Duodenal mucosa (tissue), 2 donors: ENCODE measurements at regions not wholly inside any gene's neighbourhood (a gene's known extent, or its start where the extent isn't known, plus 50 kb on each side); places are given as distances from the start of the nearest gene placed in this dataset.
"Not testable (repeated sequence)": the region's sequence is repeated elsewhere in the genome, so short reads cannot be mapped to it uniquely, and the experiment has no call there.

Experiments
- H3K27ac ChIP-seq: one replicate; pipeline ENCODE4 v1.7.0; 2013; ENCODE audit warnings: low read depth, low read length
- H3K27me3 ChIP-seq, 2 donors: one replicate each; pipeline ENCODE4 v1.7.0; 2013; ENCODE audit warnings: low read length in 2 of 2, control low read depth in 1 of 2; ENCODE audit not compliant: insufficient read depth in 2 of 2, control insufficient read depth in 1 of 2
- H3K36me3 ChIP-seq, 2 donors: one replicate each; pipeline ENCODE4 v1.7.0; 2013; ENCODE audit warnings: low read length in 2 of 2, control low read depth in 1 of 2; ENCODE audit not compliant: insufficient read depth in 2 of 2, control insufficient read depth in 1 of 2
- H3K4me1 ChIP-seq, 2 donors: one replicate each; pipeline ENCODE4 v1.7.0; 2013; ENCODE audit warnings: low read length in 2 of 2, control low read depth in 1 of 2; ENCODE audit not compliant: insufficient read depth in 2 of 2, control insufficient read depth in 1 of 2
- H3K4me3 ChIP-seq, 2 donors: one replicate each; pipeline ENCODE4 v1.7.0; 2013; ENCODE audit warnings: low read length in 2 of 2, low read depth in 1 of 2
- H3K9ac ChIP-seq, 2 donors: one replicate each; pipeline ENCODE4 v1.7.0; 2013; ENCODE audit warnings: low read length in 2 of 2, low read depth in 1 of 2
- H3K9me3 ChIP-seq, 2 donors: one replicate each; pipeline ENCODE4 v1.7.0; 2013; ENCODE audit warnings: low read length in 2 of 2, control low read depth in 1 of 2; ENCODE audit not compliant: control insufficient read depth in 1 of 2

- Histone ChIP-seq H3K9me3 (no peaks in the 10 kb centered on the region), H3K4me3 (no peak overlapping the region), H3K4me1 (no peaks in the 10 kb centered on the region), H3K27me3 (no peaks in the 10 kb centered on the region), H3K27ac (no peak overlapping the region), H3K36me3 (no peaks in the 10 kb centered on the region), H3K9ac (no peak overlapping the region)
Measured at GRCh38 chr11:82185925-82186324, 547.7 kb downstream of the FAM181B start.

- Histone ChIP-seq H3K9ac (no peak overlapping the region), H3K4me3 (no peak overlapping the region), H3K27ac (no peak overlapping the region)
Measured at GRCh38 chr11:82184966-82185365, 548.7 kb downstream of the FAM181B start.

GRCh38 chr11:82183346-82183745 is 550.3 kb downstream of the FAM181B start:
- H3K4me3 ChIP-seq, result no peak overlapping the region

More at GRCh38 chr11:82184966-82185365, 548.7 kb downstream of the FAM181B start:
- Histone ChIP-seq H3K36me3 (no peaks in the 10 kb centered on the region), H3K27me3 (no peaks in the 10 kb centered on the region), H3K9me3 (no peaks in the 10 kb centered on the region), H3K4me1 (no peaks in the 10 kb centered on the region)

GRCh38 chr11:82182697-82183096 is 551.0 kb downstream of the FAM181B start:
- H3K9ac ChIP-seq, H3K27me3 ChIP-seq, H3K27ac ChIP-seq: not testable (repeated sequence)

More at GRCh38 chr11:82183346-82183745, 550.3 kb downstream of the FAM181B start:
- Histone ChIP-seq H3K9ac (no peak overlapping the region), H3K36me3 (no peaks in the 10 kb centered on the region), H3K27me3 (no peaks in the 10 kb centered on the region), H3K27ac (no peak overlapping the region), H3K9me3 (no peaks in the 10 kb centered on the region), H3K4me1 (no peaks in the 10 kb centered on the region)

GRCh38 chr11:82181796-82182195 is 551.9 kb downstream of the FAM181B start:
- not testable (repeated sequence) for H3K4me3 ChIP-seq, H3K4me1 ChIP-seq, H3K36me3 ChIP-seq, H3K27me3 ChIP-seq, H3K9ac ChIP-seq, H3K9me3 ChIP-seq, H3K27ac ChIP-seq

More at GRCh38 chr11:82182697-82183096, 551.0 kb downstream of the FAM181B start:
- not testable (repeated sequence) for H3K4me1 ChIP-seq, H3K4me3 ChIP-seq, H3K9me3 ChIP-seq, H3K36me3 ChIP-seq

GRCh38 chr11:82176945-82177344 is 556.7 kb downstream of the FAM181B start:
- H3K9me3 ChIP-seq, result no peaks in the 10 kb centered on the region
- no peak overlapping the region for H3K4me3 ChIP-seq
- H3K27me3 ChIP-seq, result no peaks in the 10 kb centered on the region
- H3K27ac ChIP-seq, result no peak overlapping the region
- H3K9ac ChIP-seq, result no peak overlapping the region
- H3K36me3 ChIP-seq, result no peaks in the 10 kb centered on the region
- H3K4me1 ChIP-seq, result no peaks in the 10 kb centered on the region

- H3K27ac ChIP-seq, result no peak overlapping the region
- no peaks in the 10 kb centered on the region for H3K27me3 ChIP-seq
- no peaks in the 10 kb centered on the region for H3K9me3 ChIP-seq
- no peak overlapping the region for H3K4me3 ChIP-seq
- no peaks in the 10 kb centered on the region for H3K36me3 ChIP-seq
- H3K9ac ChIP-seq, result no peak overlapping the region
- H3K4me1 ChIP-seq, result no peaks in the 10 kb centered on the region
Measured at GRCh38 chr11:82176365-82176764, 557.3 kb downstream of the FAM181B start.

- no peaks in the 10 kb centered on the region for H3K36me3 ChIP-seq
- no peaks in the 10 kb centered on the region for H3K4me1 ChIP-seq
- no peak overlapping the region for H3K27ac ChIP-seq
- no peak overlapping the region for H3K4me3 ChIP-seq
- no peaks in the 10 kb centered on the region for H3K9me3 ChIP-seq
- no peaks in the 10 kb centered on the region for H3K27me3 ChIP-seq
- H3K9ac ChIP-seq, result no peak overlapping the region
Measured at GRCh38 chr11:82174610-82175009, 559.1 kb downstream of the FAM181B start.

GRCh38 chr11:82146789-82147188 is 586.9 kb downstream of the FAM181B start:
- Histone ChIP-seq H3K4me1 (no peaks in the 10 kb centered on the region), H3K4me3 (no peak overlapping the region), H3K36me3 (no peaks in the 10 kb centered on the region), H3K27me3 (no peaks in the 10 kb centered on the region), H3K9me3 (no peaks in the 10 kb centered on the region), H3K9ac (no peak overlapping the region), H3K27ac (no peak overlapping the region)

GRCh38 chr11:82118946-82119345 is 614.7 kb downstream of the FAM181B start:
- Histone ChIP-seq H3K27ac (no peak overlapping the region), H3K27me3 (no peaks in the 10 kb centered on the region), H3K4me3 (no peak overlapping the region), H3K9ac (no peak overlapping the region), H3K36me3 (no peaks in the 10 kb centered on the region), H3K4me1 (no peaks in the 10 kb centered on the region), H3K9me3 (no peaks in the 10 kb centered on the region)

GRCh38 chr11:82117362-82117761 is 616.3 kb downstream of the FAM181B start:
- Histone ChIP-seq H3K36me3 (no peaks in the 10 kb centered on the region), H3K4me1 (no peaks in the 10 kb centered on the region)

More at GRCh38 chr11:82117362-82117761, 616.3 kb downstream of the FAM181B start:
- Histone ChIP-seq H3K27ac (no peak overlapping the region), H3K27me3 (no peaks in the 10 kb centered on the region), H3K9me3 (no peaks in the 10 kb centered on the region), H3K9ac (no peak overlapping the region), H3K4me3 (no peak overlapping the region)
